Tibial nerve (tissue), 4 donors: ENCODE measurements at regions not wholly inside any gene's neighbourhood (a gene's known extent, or its start where the extent isn't known, plus 50 kb on each side); places are given as distances from the start of the nearest gene placed in this dataset.
A peak's percentile ranks its signal among the peaks of the same experiment; 100 is the strongest.

Experiments
- DNase-seq, 2 donors: peaks; one replicate each; pipeline ENCODE4 v3.0.0-alpha.2; 2019; ENCODE audit warnings: low spot score in 2 of 2
- H3K27ac ChIP-seq, 4 donors: fragments of 200-600 bp; sonication (generic) in 3 of 4; one replicate each; pipeline ENCODE4 v1.5.1; 2017 to 2019; ENCODE audit warnings: mild to moderate bottlenecking in 1 of 4
- H3K27me3 ChIP-seq, 2 donors: fragments of 200-600 bp; sonication (generic) in 1 of 2; one replicate each; pipeline versions ENCODE4 v1.5.1 to v1.6.0; 2017 to 2019
- H3K36me3 ChIP-seq, 3 donors: fragments of 200-600 bp; sonication (generic); one replicate each; pipeline ENCODE4 v1.5.1; 2018 to 2019
- H3K4me1 ChIP-seq, 4 donors: fragments of 200-600 bp; sonication (generic) in 3 of 4; one replicate each; pipeline ENCODE4 v1.5.1; 2017 to 2019
- H3K4me3 ChIP-seq, 4 donors: fragments of 200-600 bp; sonication (generic) in 3 of 4; one replicate each; pipeline ENCODE4 v1.5.1; 2017 to 2019; ENCODE audit warnings: mild to moderate bottlenecking in 1 of 4, moderate library complexity in 1 of 4
- H3K9me3 ChIP-seq, 4 donors: fragments of 200-600 bp; sonication (generic) in 3 of 4; one replicate each; pipeline ENCODE4 v1.5.1; 2017 to 2019
- EP300 ChIP-seq, 2 donors: sonication (generic); formaldehyde crosslinking; IDR thresholded peaks; one replicate each; pipeline ENCODE4 v1.6.1; 2017; ENCODE audit warnings: antibody characterized with exemption in 2 of 2, mild to moderate bottlenecking in 1 of 2
- POLR2A ChIP-seq, 2 donors: fragments of 450-650 bp; IDR thresholded peaks; one replicate each; pipeline ENCODE4 v1.6.1; 2017; ENCODE audit warnings: antibody characterized with exemption in 2 of 2, mild to moderate bottlenecking in 2 of 2, moderate library complexity in 2 of 2
- WGBS, 2 donors: methylation state at CpG; one replicate each; pipeline ENCODE4 v1.1.5; 2018; 5-methylcytosine and 5-hydroxymethylcytosine counted together
- TF ChIP-seq, protein P1 (sequence below), 5 experiments: fragments of 200-600 bp in 3 of 5; fragments of 450-650 bp in 2 of 5; sonication (generic) in 3 of 5; IDR thresholded peaks; one replicate each; pipeline ENCODE4 v1.5.1; 2016 to 2019; ENCODE audit warnings: antibody characterized with exemption in 5 of 5, mild to moderate bottlenecking in 3 of 5, moderate library complexity in 2 of 5

DNA sequence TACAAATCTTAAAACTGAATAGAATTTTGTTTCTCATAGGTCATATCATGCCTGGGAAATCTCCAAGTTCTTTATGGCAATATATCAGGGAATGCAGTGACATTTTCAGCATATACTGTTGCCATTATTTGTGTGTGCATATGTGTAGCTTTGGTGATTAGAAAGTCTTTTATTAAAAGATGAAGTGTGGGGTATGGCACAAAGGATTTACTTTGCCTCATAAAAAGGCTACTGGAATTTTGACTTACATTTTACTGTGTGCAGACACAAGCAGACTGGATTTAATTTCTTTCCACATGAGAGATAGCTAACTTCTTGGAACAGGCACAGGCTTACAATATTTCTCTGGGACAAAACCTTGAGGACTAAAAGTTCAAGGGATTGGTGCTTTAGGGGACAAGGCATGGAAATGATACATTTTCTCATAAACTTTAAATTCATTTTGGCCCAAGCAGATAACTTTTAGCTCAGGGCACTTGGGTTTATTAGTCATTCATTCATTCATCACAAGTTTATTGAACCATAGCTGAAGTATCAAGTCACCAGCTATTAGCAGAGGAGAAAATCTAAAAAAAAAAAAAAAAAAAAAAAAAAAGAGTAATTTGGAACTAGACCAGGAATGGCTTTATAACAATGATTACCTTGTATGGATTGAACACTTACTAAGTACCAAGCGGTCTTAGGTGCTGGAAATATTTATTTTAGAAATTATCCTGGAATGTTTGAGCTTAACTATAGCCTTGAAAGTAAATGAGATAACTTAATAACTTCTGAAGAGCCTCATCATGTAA, 191.5 kb downstream of the SLIT2 start:
- 48 to 55% methylated on average over 1 of the region's 1 CpG for WGBS, 2 donors
- no peaks in the 10 kb centered on the region for H3K36me3 ChIP-seq
- no peaks in the 10 kb centered on the region for H3K9me3 ChIP-seq
- TF ChIP-seq POLR2A (IDR thresholded peaks at IDR 0.05), result no peak
- TF ChIP-seq EP300 (IDR thresholded peaks at IDR 0.05), result no peak
- TF ChIP-seq, protein P1, sequence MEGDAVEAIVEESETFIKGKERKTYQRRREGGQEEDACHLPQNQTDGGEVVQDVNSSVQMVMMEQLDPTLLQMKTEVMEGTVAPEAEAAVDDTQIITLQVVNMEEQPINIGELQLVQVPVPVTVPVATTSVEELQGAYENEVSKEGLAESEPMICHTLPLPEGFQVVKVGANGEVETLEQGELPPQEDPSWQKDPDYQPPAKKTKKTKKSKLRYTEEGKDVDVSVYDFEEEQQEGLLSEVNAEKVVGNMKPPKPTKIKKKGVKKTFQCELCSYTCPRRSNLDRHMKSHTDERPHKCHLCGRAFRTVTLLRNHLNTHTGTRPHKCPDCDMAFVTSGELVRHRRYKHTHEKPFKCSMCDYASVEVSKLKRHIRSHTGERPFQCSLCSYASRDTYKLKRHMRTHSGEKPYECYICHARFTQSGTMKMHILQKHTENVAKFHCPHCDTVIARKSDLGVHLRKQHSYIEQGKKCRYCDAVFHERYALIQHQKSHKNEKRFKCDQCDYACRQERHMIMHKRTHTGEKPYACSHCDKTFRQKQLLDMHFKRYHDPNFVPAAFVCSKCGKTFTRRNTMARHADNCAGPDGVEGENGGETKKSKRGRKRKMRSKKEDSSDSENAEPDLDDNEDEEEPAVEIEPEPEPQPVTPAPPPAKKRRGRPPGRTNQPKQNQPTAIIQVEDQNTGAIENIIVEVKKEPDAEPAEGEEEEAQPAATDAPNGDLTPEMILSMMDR (IDR thresholded peaks at IDR 0.05), result no peak
- no peak for DNase-seq
- no peaks in the 10 kb centered on the region for H3K27me3 ChIP-seq
- H3K4me3 ChIP-seq, result peak overlapping the region in 1 of 4 donors; percentile 7
- peak overlapping the region in 2 of 4 donors; percentile 53 to 86 for H3K27ac ChIP-seq
- peaks cover 0 to 33% (median 2%) of the 10 kb centered on the region in 4 donors for H3K4me1 ChIP-seq

DNA sequence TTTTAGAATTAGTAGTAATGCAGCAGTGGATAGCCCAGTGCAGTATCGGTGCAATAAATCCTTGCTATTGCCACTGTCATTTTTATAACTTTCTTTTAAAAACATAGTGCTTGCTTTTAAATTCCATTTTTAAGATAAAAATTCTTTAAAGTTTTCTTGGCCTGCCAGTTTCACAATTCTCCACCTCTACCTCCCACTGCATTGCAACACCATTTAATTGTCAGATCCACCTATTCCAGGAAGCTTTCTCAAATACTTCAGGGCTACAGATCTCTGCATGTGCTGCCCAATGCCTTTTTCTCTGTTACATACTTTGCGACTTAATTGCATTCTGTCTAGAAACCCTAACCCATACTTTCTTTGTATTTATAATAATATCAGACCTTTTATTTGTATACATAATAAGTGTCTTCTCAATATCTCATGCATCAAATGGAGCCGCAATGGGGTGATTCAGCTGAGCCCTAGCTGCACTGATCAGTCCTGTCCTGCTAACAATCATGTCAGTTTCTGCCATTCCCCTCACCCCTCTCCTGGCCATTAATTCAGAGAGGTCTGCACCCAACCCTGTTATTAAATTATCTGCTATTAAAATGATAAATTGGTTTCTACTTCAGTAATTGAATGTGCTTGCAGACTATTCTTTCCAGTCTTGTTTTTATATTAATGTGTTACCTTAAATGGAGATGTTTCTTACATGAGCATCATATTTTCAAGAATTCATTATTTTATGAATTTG, 193.1 kb downstream of the SLIT2 start:
- WGBS, 2 donors, result 93 to 97% methylated on average over 3 of the region's 3 CpGs
- Histone ChIP-seq H3K4me3 (no peak overlapping the region), H3K27me3 (no peaks in the 10 kb centered on the region), H3K27ac (peak overlapping the region in 2 of 4 donors; percentile 19 to 73), H3K36me3 (no peaks in the 10 kb centered on the region), H3K9me3 (no peaks in the 10 kb centered on the region), H3K4me1 (peaks cover 0 to 29% (median 2%) of the 10 kb centered on the region in 4 donors)
- DNase-seq, result no peak
- TF ChIP-seq EP300 (IDR thresholded peaks at IDR 0.05) (no peak), POLR2A (IDR thresholded peaks at IDR 0.05) (no peak)
- TF ChIP-seq, protein P1 (IDR thresholded peaks at IDR 0.05), result no peak

DNA sequence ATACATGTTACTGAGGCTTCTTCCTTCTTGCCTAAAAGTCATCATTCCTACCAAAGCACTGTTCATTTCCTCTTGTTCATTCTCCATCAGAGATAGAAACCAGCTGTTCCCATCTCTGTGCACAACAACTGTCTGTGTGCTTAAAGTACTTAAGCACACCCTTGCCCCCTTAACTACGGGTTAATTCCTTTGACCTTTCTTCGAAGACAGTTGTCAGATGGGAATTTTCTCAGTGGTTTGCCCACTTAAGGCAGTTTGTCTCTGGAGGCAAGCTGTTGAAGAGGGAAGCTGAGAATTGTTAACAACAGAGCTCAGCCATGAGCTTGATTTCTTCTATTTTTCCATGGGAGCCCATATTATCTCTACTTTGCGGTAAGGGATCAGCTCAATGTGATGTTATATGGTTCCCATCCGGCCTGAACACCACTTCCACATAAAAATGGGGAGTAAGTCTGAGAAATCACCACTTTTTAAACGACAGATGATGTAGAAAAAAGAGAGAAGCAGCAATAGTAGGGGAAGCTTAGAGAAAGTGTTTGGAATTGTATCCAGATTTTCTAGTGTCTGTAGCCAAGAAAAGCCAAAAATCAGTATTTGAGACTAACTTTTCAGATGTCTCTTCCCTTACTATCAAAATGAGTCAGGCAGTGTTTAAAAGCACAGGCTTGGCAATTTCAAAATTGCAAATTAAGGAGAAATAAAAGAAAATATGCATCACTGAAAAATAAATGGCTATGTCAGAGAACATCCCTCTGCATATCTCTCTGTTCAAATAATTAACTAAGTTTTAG, 194.4 kb downstream of the SLIT2 start:
- WGBS, 2 donors, result 28 to 30% methylated on average over 5 of the region's 5 CpGs
- TF ChIP-seq, protein P1 (IDR thresholded peaks at IDR 0.05), result no peak
- TF ChIP-seq EP300 (IDR thresholded peaks at IDR 0.05), result no peak
- no peak for TF ChIP-seq POLR2A (IDR thresholded peaks at IDR 0.05)

DNA sequence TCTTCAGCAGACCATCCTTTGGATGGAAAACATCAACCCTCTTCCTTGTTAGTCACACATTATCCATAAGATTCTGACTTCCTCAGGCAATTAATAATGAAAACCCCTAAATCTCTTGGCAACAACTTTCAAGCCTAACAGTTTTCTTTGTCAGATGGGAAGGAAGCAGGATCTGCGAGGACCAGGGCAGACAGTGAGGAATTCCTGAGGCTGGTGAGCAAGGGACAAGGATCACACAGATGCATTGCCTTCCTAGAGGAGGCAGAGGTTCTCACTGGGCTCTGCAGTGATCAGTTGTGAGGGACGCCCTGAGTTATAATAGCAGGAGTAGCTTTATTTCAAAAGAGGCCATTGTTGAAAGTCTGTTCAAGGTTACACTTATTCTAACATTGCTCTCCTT, 195.4 kb downstream of the SLIT2 start:
- H3K36me3 ChIP-seq, result no peaks in the 10 kb centered on the region
- H3K27ac ChIP-seq, result peak overlapping the region in 2 of 4 donors; percentile 14 to 57
- no peak overlapping the region for H3K4me3 ChIP-seq
- TF ChIP-seq POLR2A (IDR thresholded peaks at IDR 0.05) (no peak), EP300 (IDR thresholded peaks at IDR 0.05) (no peak)
- TF ChIP-seq, protein P1 (IDR thresholded peaks at IDR 0.05), result no peak
- WGBS, 2 donors, result 48 to 55% methylated on average over 2 of the region's 2 CpGs
- peaks cover 0 to 25% (median 2%) of the 10 kb centered on the region in 4 donors for H3K4me1 ChIP-seq
- DNase-seq, result no peak
- H3K27me3 ChIP-seq, result no peaks in the 10 kb centered on the region
- no peaks in the 10 kb centered on the region for H3K9me3 ChIP-seq

More for the DNA sequence above, 194.4 kb downstream of the SLIT2 start:
- no peaks in the 10 kb centered on the region for H3K36me3 ChIP-seq
- H3K27me3 ChIP-seq, result no peaks in the 10 kb centered on the region
- H3K9me3 ChIP-seq, result no peaks in the 10 kb centered on the region
- DNase-seq, result no peak
- H3K27ac ChIP-seq, result peak overlapping the region in 2 of 4 donors; percentile 36 to 73
- H3K4me1 ChIP-seq, result peaks cover 0 to 25% (median 2%) of the 10 kb centered on the region in 4 donors
- H3K4me3 ChIP-seq, result no peak overlapping the region
